Testis (tissue), 2 donors: ENCODE measurements at regions not wholly inside any gene's neighbourhood (a gene's known extent, or its start where the extent isn't known, plus 50 kb on each side); places are given as distances from the start of the nearest gene placed in this dataset.

Source experiments
- DNase-seq: peaks from one replicate; pipeline ENCODE4 v3.0.0-alpha.2; 2019
- H3K27ac ChIP-seq, 2 donors: fragments of 200-600 bp; sonication (generic); one replicate each; pipeline ENCODE4 v1.5.1; 2019
- H3K27me3 ChIP-seq: fragments of 200-600 bp; sonication (generic); one replicate; pipeline ENCODE4 v1.5.1; 2019
- H3K36me3 ChIP-seq: fragments of 200-600 bp; sonication (generic); one replicate; pipeline ENCODE4 v1.5.1; 2017; ENCODE audit warnings: low read depth; ENCODE audit errors: missing control alignments
- H3K4me1 ChIP-seq: fragments of 200-600 bp; sonication (generic); one replicate; pipeline ENCODE4 v1.5.1; 2019
- H3K4me3 ChIP-seq, 2 donors: fragments of 200-600 bp; sonication (generic); one replicate each; pipeline ENCODE4 v1.5.1; 2017 to 2019
- H3K9me3 ChIP-seq: fragments of 200-600 bp; sonication (generic); one replicate; pipeline ENCODE4 v1.5.1; 2017
- POLR2A ChIP-seq: fragments of 450-650 bp; IDR thresholded peaks from one replicate; pipeline ENCODE4 v1.6.1; 2017; ENCODE audit warnings: antibody characterized with exemption, mild to moderate bottlenecking, moderate library complexity
- WGBS, 2 donors: methylation state at CpG; one replicate each; pipeline ENCODE4 v1.1.5; 2018; 5-methylcytosine and 5-hydroxymethylcytosine counted together
- intact Hi-C: fragments of 100-400 bp; cut with DNase I; formaldehyde crosslinking; loops from one replicate; pipeline ENCODE4 v1.15.1; 2023; ENCODE audit warnings: low total_unique reads
- TF ChIP-seq, protein P1 (sequence below), 3 experiments: fragments of 450-650 bp in 2 of 3; fragments of 200-600 bp in 1 of 3; sonication (generic) in 1 of 3; IDR thresholded peaks; one replicate each; pipeline ENCODE4 v1.5.1; 2016 to 2019; ENCODE audit warnings: antibody characterized with exemption in 3 of 3, mild to moderate bottlenecking in 2 of 3, moderate library complexity in 1 of 3

GRCh38 chr19:30180691-30181090, 191.5 kb upstream of the ZNF536 start:
- Histone ChIP-seq H3K27ac (no peak overlapping the region), H3K36me3 (no peaks in the 10 kb centered on the region), H3K27me3 (no peaks in the 10 kb centered on the region), H3K4me1 (no peaks in the 10 kb centered on the region), H3K9me3 (no peaks in the 10 kb centered on the region), H3K4me3 (no peak overlapping the region)
- WGBS, 2 donors: 83 to 91% methylated on average over 1 of the region's 1 CpG
- TF ChIP-seq, protein P1, sequence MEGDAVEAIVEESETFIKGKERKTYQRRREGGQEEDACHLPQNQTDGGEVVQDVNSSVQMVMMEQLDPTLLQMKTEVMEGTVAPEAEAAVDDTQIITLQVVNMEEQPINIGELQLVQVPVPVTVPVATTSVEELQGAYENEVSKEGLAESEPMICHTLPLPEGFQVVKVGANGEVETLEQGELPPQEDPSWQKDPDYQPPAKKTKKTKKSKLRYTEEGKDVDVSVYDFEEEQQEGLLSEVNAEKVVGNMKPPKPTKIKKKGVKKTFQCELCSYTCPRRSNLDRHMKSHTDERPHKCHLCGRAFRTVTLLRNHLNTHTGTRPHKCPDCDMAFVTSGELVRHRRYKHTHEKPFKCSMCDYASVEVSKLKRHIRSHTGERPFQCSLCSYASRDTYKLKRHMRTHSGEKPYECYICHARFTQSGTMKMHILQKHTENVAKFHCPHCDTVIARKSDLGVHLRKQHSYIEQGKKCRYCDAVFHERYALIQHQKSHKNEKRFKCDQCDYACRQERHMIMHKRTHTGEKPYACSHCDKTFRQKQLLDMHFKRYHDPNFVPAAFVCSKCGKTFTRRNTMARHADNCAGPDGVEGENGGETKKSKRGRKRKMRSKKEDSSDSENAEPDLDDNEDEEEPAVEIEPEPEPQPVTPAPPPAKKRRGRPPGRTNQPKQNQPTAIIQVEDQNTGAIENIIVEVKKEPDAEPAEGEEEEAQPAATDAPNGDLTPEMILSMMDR (IDR thresholded peaks at IDR 0.05): no peak
- no peak for TF ChIP-seq POLR2A
- no peak for DNase-seq
- intact Hi-C loops: no loop called here

DNA sequence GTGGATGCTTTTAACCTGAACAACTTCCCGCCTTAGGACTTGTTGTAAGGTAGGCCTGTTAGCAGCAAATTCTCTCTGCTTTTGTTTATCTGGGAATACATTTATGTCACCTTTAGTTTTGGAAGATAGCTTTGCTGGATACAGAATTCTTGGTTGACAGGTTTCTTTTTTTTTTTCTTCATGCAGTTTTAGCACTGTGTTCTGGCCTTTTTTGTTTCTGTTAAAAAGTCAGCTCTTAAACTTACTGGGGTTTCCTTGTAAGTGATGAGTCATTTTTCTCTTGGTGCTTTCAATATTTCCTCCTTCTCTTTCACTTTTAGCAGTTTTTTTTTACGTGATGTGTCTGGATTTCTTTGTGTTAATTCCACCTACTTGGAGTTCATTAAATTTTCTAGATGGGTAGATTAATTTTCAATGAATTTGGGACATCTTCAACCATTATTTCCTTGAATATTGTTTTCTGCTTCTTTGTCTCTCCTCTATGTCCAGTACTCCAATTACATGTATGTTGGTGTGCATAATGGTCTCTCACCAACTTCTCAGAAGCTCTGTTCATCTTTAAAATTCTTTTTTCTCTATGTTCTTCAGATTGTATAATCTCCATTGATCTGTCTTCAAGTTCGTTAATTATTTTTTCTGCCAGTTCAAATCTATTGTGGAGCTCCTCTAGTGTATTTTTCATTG, 188.2 kb upstream of the ZNF536 start:
- intact Hi-C loops: no loop called here
- TF ChIP-seq, protein P1 (IDR thresholded peaks at IDR 0.05): no peak
- TF ChIP-seq POLR2A: no peak
- H3K4me3 ChIP-seq: no peak overlapping the region
- 77 to 83% methylated on average over 3 of the region's 3 CpGs for WGBS, 2 donors
- H3K4me1 ChIP-seq: no peaks in the 10 kb centered on the region
- DNase-seq: no peak
- H3K27me3 ChIP-seq: no peaks in the 10 kb centered on the region
- no peaks in the 10 kb centered on the region for H3K9me3 ChIP-seq
- no peaks in the 10 kb centered on the region for H3K36me3 ChIP-seq
- H3K27ac ChIP-seq: no peak overlapping the region

DNA sequence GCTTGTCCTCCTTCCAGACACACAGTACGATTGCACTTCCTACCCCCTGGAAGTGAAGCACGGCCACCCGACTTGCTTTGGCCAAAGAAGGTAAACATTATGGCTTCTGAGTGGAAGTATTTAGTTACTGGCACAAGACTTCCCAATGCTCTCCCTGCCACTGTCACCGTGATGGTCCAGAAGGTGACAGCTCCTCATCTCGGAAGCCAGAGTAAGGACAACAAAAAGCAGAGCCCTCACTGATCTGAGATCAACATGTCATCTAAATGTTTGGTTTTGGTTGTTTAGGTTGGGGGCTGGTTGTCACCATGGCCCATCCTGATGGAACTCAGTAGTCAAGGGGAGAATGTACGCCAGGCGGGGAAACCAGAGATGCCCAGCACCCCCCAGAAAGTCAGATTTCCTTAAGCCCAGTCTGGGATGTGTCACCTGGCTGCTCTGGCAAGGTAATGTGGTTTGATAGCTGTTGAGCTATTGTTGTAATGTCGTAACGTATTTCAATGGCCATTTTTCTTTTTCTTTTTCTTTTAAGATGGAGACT, 170.1 kb upstream of the ZNF536 start:
- H3K27ac ChIP-seq: no peak overlapping the region
- DNase-seq: no peak
- no peaks in the 10 kb centered on the region for H3K27me3 ChIP-seq
- intact Hi-C loops: no loop called here
- H3K36me3 ChIP-seq: no peaks in the 10 kb centered on the region
- 88 to 90% methylated on average over 9 of the region's 9 CpGs for WGBS, 2 donors
- H3K4me3 ChIP-seq: no peak overlapping the region
- no peaks in the 10 kb centered on the region for H3K4me1 ChIP-seq
- H3K9me3 ChIP-seq: no peaks in the 10 kb centered on the region
- TF ChIP-seq POLR2A: no peak
- TF ChIP-seq, protein P1 (IDR thresholded peaks at IDR 0.05): no peak

DNA sequence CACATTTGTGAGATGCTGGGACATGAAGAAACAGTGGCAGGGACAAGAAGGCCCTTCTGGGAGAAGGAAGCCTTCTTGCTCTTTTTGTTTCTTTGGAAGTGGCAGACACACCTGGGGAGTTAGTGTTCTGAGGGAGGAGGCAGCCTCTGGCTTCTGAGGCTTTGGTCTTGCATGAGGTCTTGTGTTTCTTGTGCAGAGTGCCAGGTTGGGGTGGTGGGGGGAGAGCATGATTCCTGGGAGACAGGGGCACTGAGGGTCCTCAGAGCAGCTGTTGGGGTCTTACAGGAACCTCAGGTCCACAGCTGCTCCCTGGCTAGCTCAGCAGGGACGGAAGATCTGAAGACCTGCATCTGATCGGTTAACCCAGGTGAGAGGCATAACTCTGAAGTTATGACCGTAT, 167.5 kb upstream of the ZNF536 start:
- Histone ChIP-seq H3K9me3 (no peaks in the 10 kb centered on the region), H3K27me3 (no peaks in the 10 kb centered on the region), H3K4me3 (no peak overlapping the region), H3K4me1 (no peaks in the 10 kb centered on the region), H3K27ac (no peak overlapping the region), H3K36me3 (no peaks in the 10 kb centered on the region)
- DNase-seq: no peak
- 89 to 97% methylated on average over 3 of the region's 3 CpGs for WGBS, 2 donors
- intact Hi-C loops: no loop called here
- TF ChIP-seq, protein P1 (IDR thresholded peaks at IDR 0.05): no peak
- no peak for TF ChIP-seq POLR2A

DNA sequence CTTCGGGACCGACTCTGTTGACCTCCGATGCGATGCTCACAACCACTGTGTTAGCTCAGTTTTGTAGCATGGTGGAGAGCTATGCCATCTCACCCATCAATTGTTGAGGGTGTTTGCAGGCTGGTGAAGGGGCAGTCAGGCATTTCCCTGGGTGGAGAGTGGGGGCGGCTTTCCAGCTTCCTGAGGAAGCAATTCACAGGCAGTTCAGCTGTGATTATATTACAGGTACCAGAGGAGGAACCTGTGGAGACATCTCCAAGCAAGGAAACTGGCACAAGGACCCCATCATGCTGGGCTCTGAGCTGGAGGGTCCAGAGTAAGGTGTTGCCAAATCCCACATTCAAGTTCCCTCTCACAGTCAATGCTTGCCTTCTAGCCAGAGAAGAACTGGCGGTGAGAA, 166.0 kb upstream of the ZNF536 start:
- no peaks in the 10 kb centered on the region for H3K36me3 ChIP-seq
- WGBS, 2 donors: 95 to 96% methylated on average over 6 of the region's 6 CpGs
- TF ChIP-seq, protein P1 (IDR thresholded peaks at IDR 0.05): no peak
- TF ChIP-seq POLR2A: no peak
- no peaks in the 10 kb centered on the region for H3K4me1 ChIP-seq
- DNase-seq: no peak
- no peak overlapping the region for H3K4me3 ChIP-seq
- intact Hi-C loops: no loop called here
- H3K27ac ChIP-seq: no peak overlapping the region
- no peaks in the 10 kb centered on the region for H3K9me3 ChIP-seq
- no peaks in the 10 kb centered on the region for H3K27me3 ChIP-seq
